PC-9 (cell line): ENCODE measurements at regions not wholly inside any gene's neighbourhood (a gene's known extent, or its start where the extent isn't known, plus 50 kb on each side); places are given as distances from the start of the nearest gene placed in this dataset.
"Not testable (repeated sequence)": the region's sequence is repeated elsewhere in the genome, so short reads cannot be mapped to it uniquely, and the experiment has no call there.

Experiments used
- BruUV-seq: library from RNA; stranded (reverse); fragments of 400-500 nt; replicated peaks from 2 replicates; lab custom pipeline; 2021; lab: Mats Ljungman, UMichigan
- CTCF ChIA-PET: fragments of 300-600 bp; sonication (Branson Sonifier 250); formaldehyde crosslinking; loops from one replicate; lab custom pipeline; 2022; ENCODE audit warnings: antibody characterized with exemption; lab: Charles Lee
- POLR2A ChIA-PET: fragments of 300-600 bp; sonication (Branson Sonifier 250); formaldehyde crosslinking; loops from one replicate; lab custom pipeline; 2022; ENCODE audit warnings: antibody characterized with exemption; ENCODE audit not compliant: unreplicated experiment; lab: Charles Lee
- DNase-seq, 2 experiments: peaks; one replicate each; pipeline versions ENCODE4 v3.0.0 to v3.0.0-alpha.2; 2015 to 2022; ENCODE audit warnings: mixed read lengths in 1 of 2
- H2AFZ ChIP-seq: fragments of 200-600 bp; sonication (generic); 2 replicates; pipeline ENCODE4 v1.8.1; 2017; ENCODE audit warnings: antibody characterized with exemption
- H3F3A ChIP-seq: fragments of 200-600 bp; sonication (generic); 2 replicates; pipeline ENCODE4 v1.8.1; 2017; ENCODE audit warnings: antibody characterized with exemption, mild to moderate bottlenecking, low read depth; ENCODE audit not compliant: insufficient read depth
- H3K27ac ChIP-seq: fragments of 200-600 bp; sonication (generic); 2 replicates; pipeline ENCODE4 v1.6.1; 2016; ENCODE audit warnings: mixed run types
- H3K27me3 ChIP-seq: fragments of 200-600 bp; sonication (generic); 2 replicates; pipeline ENCODE4 v1.6.1; 2016; ENCODE audit warnings: low read depth, mixed run types; ENCODE audit not compliant: insufficient read depth
- H3K36me3 ChIP-seq: fragments of 200-600 bp; sonication (generic); 2 replicates; pipeline ENCODE4 v1.6.1; 2016; ENCODE audit warnings: low read depth, mixed run types
- H3K4me1 ChIP-seq: fragments of 200-600 bp; sonication (generic); replicated peaks from 2 replicates; pipeline ENCODE4 v1.6.1; 2016; ENCODE audit warnings: mixed run types; ENCODE audit not compliant: insufficient read depth
- H3K4me2 ChIP-seq: fragments of 200-600 bp; sonication (generic); 2 replicates; pipeline ENCODE4 v1.6.1; 2017; ENCODE audit warnings: mixed run types
- H3K4me3 ChIP-seq: fragments of 200-600 bp; sonication (generic); 2 replicates; pipeline ENCODE4 v1.6.1; 2016; ENCODE audit warnings: mixed run types
- H3K79me2 ChIP-seq: fragments of 200-600 bp; sonication (generic); 2 replicates; pipeline ENCODE4 v1.6.1; 2017; ENCODE audit warnings: low read depth, mixed run types
- H3K9me2 ChIP-seq: fragments of 200-600 bp; sonication (generic); 2 replicates; pipeline ENCODE4 v1.8.1; 2017; ENCODE audit warnings: mild to moderate bottlenecking; ENCODE audit not compliant: insufficient read depth
- H3K9me3 ChIP-seq: fragments of 200-600 bp; sonication (generic); 2 replicates; pipeline ENCODE4 v1.8.1; 2016; ENCODE audit warnings: low read depth; ENCODE audit not compliant: insufficient read depth
- H4K20me1 ChIP-seq: fragments of 200-600 bp; sonication (generic); 2 replicates; pipeline ENCODE4 v1.8.1; 2017; ENCODE audit not compliant: insufficient read depth
- CTCF ChIP-seq: fragments of 200-600 bp; sonication (generic); conservative IDR thresholded peaks from 2 replicates; pipeline ENCODE4 v1.6.1; 2017; ENCODE audit warnings: mixed run types, antibody characterized with exemption, mild to moderate bottlenecking, moderate library complexity
- EZH2 ChIP-seq: fragments of 200-600 bp; sonication (generic); IDR thresholded peaks from 2 replicates; pipeline ENCODE4 v1.8.0; 2017; ENCODE audit warnings: antibody characterized with exemption, low read depth
- intact Hi-C: fragments of 100-400 bp; cut with micrococcal nuclease; formaldehyde crosslinking; loops from one replicate; pipeline ENCODE4 v1.10.0; 2022; ENCODE audit not compliant: unreplicated experiment

DNA sequence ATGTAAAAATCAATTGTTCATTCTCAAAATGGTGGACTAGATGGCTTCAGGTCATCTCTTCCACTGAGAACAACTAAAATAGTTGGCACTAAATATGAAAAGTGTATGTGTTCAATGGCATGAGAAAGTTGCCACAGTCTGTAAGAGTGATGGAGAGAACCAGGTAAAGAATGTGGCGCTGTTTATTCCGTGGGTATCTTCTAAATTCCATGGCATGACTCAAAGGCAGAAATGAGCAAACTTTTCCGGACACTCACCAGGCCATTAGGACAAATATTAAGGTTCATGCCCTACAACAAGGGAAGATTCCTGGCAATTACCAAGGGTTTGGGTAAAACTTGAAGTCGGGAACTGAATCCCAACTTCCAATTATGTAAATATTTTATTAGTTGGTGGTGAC is 825.4 kb upstream of the CDH6 start:
- no peak overlapping the region for H3K27ac ChIP-seq
- DNase-seq, result no peak
- H3K9me3 ChIP-seq, result no peaks in the 10 kb centered on the region
- ChIA-PET CTCF (no interaction called here), POLR2A (no interaction called here)
- no peaks in the 10 kb centered on the region for H3K9me2 ChIP-seq
- no peaks in the 10 kb centered on the region for H3K79me2 ChIP-seq
- H3K4me2 ChIP-seq, result no peak overlapping the region
- H3F3A ChIP-seq, result no peaks in the 10 kb centered on the region
- no peak for TF ChIP-seq EZH2
- TF ChIP-seq CTCF, result no peak
- no peaks in the 10 kb centered on the region for H3K4me1 ChIP-seq
- no peak overlapping the region for H3K4me3 ChIP-seq
- no TSS peak for BruUV-seq
- peaks cover 4% of the 10 kb centered on the region; the same call in 1 of the 2 replicates for H4K20me1 ChIP-seq
- no peaks in the 10 kb centered on the region for H3K36me3 ChIP-seq
- H3K27me3 ChIP-seq, result no peaks in the 10 kb centered on the region
- intact Hi-C loops, result no loop called here
- no peak overlapping the region for H2AFZ ChIP-seq

DNA sequence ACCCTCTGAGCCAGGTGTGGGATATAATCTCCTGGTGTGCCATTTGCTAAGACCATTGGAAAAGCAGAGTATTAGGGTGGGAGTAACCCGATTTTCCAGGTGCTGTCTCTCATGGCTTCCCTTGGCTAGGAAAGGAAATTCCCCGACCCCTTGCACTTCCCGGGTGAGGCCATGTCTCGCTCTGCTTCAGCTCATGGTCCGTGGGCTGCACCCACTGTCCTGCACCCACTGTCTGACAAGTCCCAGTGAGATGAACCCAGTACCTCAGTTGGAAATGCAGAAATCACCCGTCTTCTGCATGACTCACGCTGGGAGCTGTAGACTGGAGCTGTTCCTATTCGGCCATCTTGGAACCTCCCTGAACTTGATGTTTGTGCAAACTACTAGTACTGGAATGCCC is 828.5 kb upstream of the CDH6 start:
- CTCF ChIA-PET, H3K79me2 ChIP-seq, POLR2A ChIA-PET, BruUV-seq, DNase-seq, H3K27me3 ChIP-seq, H3K27ac ChIP-seq, H3F3A ChIP-seq, H3K9me2 ChIP-seq, H2AFZ ChIP-seq, intact Hi-C loops, H4K20me1 ChIP-seq, H3K9me3 ChIP-seq, H3K4me2 ChIP-seq, H3K4me1 ChIP-seq, H3K4me3 ChIP-seq, H3K36me3 ChIP-seq: not testable (repeated sequence)

GRCh38 chr5:30357371-30357770 is 836.1 kb upstream of the CDH6 start:
- Histone ChIP-seq H4K20me1 (no peaks in the 10 kb centered on the region), H3K27ac (no peak overlapping the region), H3K79me2 (no peaks in the 10 kb centered on the region), H3K4me3 (no peak overlapping the region), H3F3A (no peaks in the 10 kb centered on the region), H3K27me3 (no peaks in the 10 kb centered on the region), H3K9me3 (no peaks in the 10 kb centered on the region), H3K9me2 (no peaks in the 10 kb centered on the region), H3K36me3 (no peaks in the 10 kb centered on the region), H3K4me2 (no peak overlapping the region), H2AFZ (no peak overlapping the region), H3K4me1 (no peaks in the 10 kb centered on the region)
- no peak for DNase-seq
- CTCF ChIA-PET, result no interaction called here
- TF ChIP-seq EZH2 (no peak), CTCF (no peak)
- no TSS peak for BruUV-seq
- intact Hi-C loops, result no loop called here
- POLR2A ChIA-PET, result no interaction called here

DNA sequence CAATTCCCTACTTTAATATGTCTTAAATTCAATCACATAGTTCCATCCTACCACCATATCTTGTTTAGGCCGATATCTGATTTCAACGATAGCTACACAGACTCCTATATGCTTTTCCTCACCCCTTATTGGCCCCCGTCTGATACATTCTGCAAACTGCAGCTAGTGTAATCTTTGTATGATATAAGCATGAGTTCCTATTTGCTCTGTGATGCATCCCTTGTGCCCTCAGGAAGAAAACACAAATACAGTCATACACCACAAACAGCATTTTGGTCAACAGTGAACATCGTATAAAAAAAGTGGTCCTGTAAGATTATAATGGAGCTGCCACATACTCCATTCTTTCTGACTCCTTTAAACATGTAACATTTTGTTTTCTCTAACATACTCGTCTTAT is 837.8 kb upstream of the CDH6 start:
- intact Hi-C loops, result no loop called here
- H4K20me1 ChIP-seq, result no peaks in the 10 kb centered on the region
- no peaks in the 10 kb centered on the region for H3K27me3 ChIP-seq
- ChIA-PET POLR2A (no interaction called here), CTCF (no interaction called here)
- H3F3A ChIP-seq, result no peaks in the 10 kb centered on the region
- no peak overlapping the region for H3K27ac ChIP-seq
- H3K9me3 ChIP-seq, result no peaks in the 10 kb centered on the region
- H3K9me2 ChIP-seq, result no peaks in the 10 kb centered on the region
- no peak overlapping the region for H3K4me2 ChIP-seq
- no peaks in the 10 kb centered on the region for H3K36me3 ChIP-seq
- no TSS peak for BruUV-seq
- no peak for DNase-seq
- no peak for TF ChIP-seq CTCF
- TF ChIP-seq EZH2, result no peak
- H3K4me1 ChIP-seq, result no peaks in the 10 kb centered on the region
- H3K79me2 ChIP-seq, result no peaks in the 10 kb centered on the region
- no peak overlapping the region for H2AFZ ChIP-seq
- H3K4me3 ChIP-seq, result no peak overlapping the region
